SIG-M5 treated with dmso at 0.1 percent for 504 hours (cell line): ENCODE measurements at regions not wholly inside any gene's neighbourhood (a gene's known extent, or its start where the extent isn't known, plus 50 kb on each side); places are given as distances from the start of the nearest gene placed in this dataset.
A peak's percentile ranks its signal among the peaks of the same experiment; 100 is the strongest.
"Not testable (repeated sequence)": the region's sequence is repeated elsewhere in the genome, so short reads cannot be mapped to it uniquely, and the experiment has no call there.

Experiments used
- DNase-seq: peaks from one replicate; lab custom pipeline; 2025; ENCODE audit not compliant: unreplicated experiment; lab: John Stamatoyannopoulos, UW

- DNase-seq, result no peak
These were observed 246.1 kb downstream of the FSIP2 start for GRCh38 chr2:185984670-185985069.

GRCh38 chr2:185988907-185989306 is 250.3 kb downstream of the FSIP2 start:
- not testable (repeated sequence) for DNase-seq

- no peak for DNase-seq
These were observed 252.4 kb downstream of the FSIP2 start for GRCh38 chr2:185990861-185991525.

GRCh38 chr2:185998562-185999070 is 260.0 kb downstream of the FSIP2 start:
- no peak for DNase-seq

- DNase-seq, result no peak
These were observed 270.7 kb downstream of the FSIP2 start for GRCh38 chr2:186009341-186009740.

GRCh38 chr2:186017278-186017677 is 278.7 kb downstream of the FSIP2 start:
- DNase-seq, result no peak

- no peak for DNase-seq
These were observed 286.3 kb downstream of the FSIP2 start for GRCh38 chr2:186024921-186025320.

- peak; percentile 76 for DNase-seq
These were observed 289.3 kb downstream of the FSIP2 start for GRCh38 chr2:186027922-186028321.

GRCh38 chr2:186031229-186031628 is 292.6 kb downstream of the FSIP2 start:
- no peak for DNase-seq

- peak; percentile 43 for DNase-seq
These were observed 293.6 kb downstream of the FSIP2 start for GRCh38 chr2:186032102-186032738.

- no peak for DNase-seq
These were observed 294.3 kb downstream of the FSIP2 start for GRCh38 chr2:186032930-186033329.

GRCh38 chr2:186033541-186033940 is 294.9 kb downstream of the FSIP2 start:
- no peak for DNase-seq

- DNase-seq, result no peak
These were observed 298.4 kb downstream of the FSIP2 start for GRCh38 chr2:186036862-186037449.

- DNase-seq, result no peak
These were observed 303.8 kb downstream of the FSIP2 start for GRCh38 chr2:186042207-186043028.

- no peak for DNase-seq
These were observed 306.2 kb downstream of the FSIP2 start for GRCh38 chr2:186044761-186045160.

GRCh38 chr2:186052930-186053329 is 314.3 kb downstream of the FSIP2 start:
- DNase-seq, result no peak

- DNase-seq, result no peak
These were observed 320.0 kb downstream of the FSIP2 start for GRCh38 chr2:186058614-186059013.

- DNase-seq, result no peak
These were observed 320.5 kb downstream of the FSIP2 start for GRCh38 chr2:186059096-186059495.

GRCh38 chr2:186060744-186061440 is 322.3 kb downstream of the FSIP2 start:
- DNase-seq, result no peak

- DNase-seq, result no peak
These were observed 325.9 kb downstream of the FSIP2 start for GRCh38 chr2:186064507-186064906.

- DNase-seq, result no peak
These were observed 326.9 kb downstream of the FSIP2 start for GRCh38 chr2:186065491-186065890.
